AG04449 (cell line): ENCODE measurements at regions not wholly inside any gene's neighbourhood (a gene's known extent, or its start where the extent isn't known, plus 50 kb on each side); places are given as distances from the start of the nearest gene placed in this dataset.

ENCODE experiments used
- CTCF ChIA-PET: fragments of 350-600 bp; formaldehyde crosslinking; extraction: SDS; loops from one replicate; lab custom pipeline; 2021; ENCODE audit warnings: antibody characterized with exemption; lab: Yijun Ruan, JAX
- POLR2A ChIA-PET: fragments of 400-600, 350-600 bp; formaldehyde crosslinking; extraction: SDS; loops from one replicate; lab custom pipeline; 2020; ENCODE audit warnings: antibody characterized with exemption, inconsistent platforms; lab: Yijun Ruan, JAX
- DNase-seq: peaks from one replicate; pipeline ENCODE4 v3.0.0-alpha.2; 2010; ENCODE audit warnings: low read depth, low spot score
- H3K4me3 ChIP-seq: 2 replicates; pipeline ENCODE4 v1.5.1; 2011; ENCODE audit warnings: low read depth, mild to moderate bottlenecking, control low read depth, low read length
- CTCF ChIP-seq: IDR thresholded peaks from one replicate; pipeline ENCODE4 v1.5.1; 2011; ENCODE audit warnings: mild to moderate bottlenecking, moderate library complexity, low read length, control low read depth, inconsistent platforms; ENCODE audit not compliant: insufficient read depth; ENCODE audit errors: missing control alignments

DNA sequence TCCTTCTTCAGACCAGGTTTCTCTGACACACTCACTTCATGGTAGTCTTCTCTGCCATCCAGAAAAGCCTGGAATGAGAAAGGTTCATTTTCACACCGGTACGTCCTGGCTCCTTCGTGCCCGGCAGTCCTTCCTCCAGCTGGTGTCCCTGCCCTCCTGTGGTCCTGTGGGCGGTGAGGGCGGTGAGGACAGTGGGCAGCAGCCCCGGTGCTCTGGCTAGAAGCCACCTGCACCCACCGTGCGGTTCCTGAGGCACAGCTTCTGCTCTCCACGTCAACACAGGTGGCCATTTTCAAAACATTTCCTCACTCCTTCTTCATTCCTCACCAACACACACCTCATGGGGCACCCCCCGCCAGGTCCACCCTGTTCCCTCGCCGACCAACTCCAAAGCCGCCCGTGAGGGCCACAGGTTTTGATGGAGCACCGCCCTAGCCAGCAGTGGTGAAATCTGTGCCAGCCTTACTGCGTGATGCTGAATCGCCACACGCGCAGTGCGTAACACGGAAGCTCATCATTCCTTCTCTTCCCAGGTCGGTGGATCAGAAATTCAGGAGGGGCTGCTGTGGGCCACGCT is 251.4 kb upstream of the RNF32 start:
- TF ChIP-seq CTCF = no peak
- no peak for DNase-seq
- H3K4me3 ChIP-seq = no peak overlapping the region
- CTCF ChIA-PET = no interaction called here
- POLR2A ChIA-PET = interaction anchor here (0.6 kb wide), 1 partner anchor 118 kb away, joined by 3 read pairs; no protein-coding TSS in a partner anchor

- ChIA-PET CTCF (no interaction called here), POLR2A (no interaction called here)
- no peak for DNase-seq
- no peak overlapping the region for H3K4me3 ChIP-seq
- TF ChIP-seq CTCF = no peak
Observed at GRCh38 chr7:156386097-156386496, 254.5 kb upstream of the RNF32 start.

GRCh38 chr7:156384706-156385105 is 255.9 kb upstream of the RNF32 start:
- CTCF ChIA-PET = no interaction called here
- no peak for DNase-seq
- POLR2A ChIA-PET = no interaction called here
- no peak for TF ChIP-seq CTCF
- no peak overlapping the region for H3K4me3 ChIP-seq

- no peak for TF ChIP-seq CTCF
- DNase-seq = no peak
- H3K4me3 ChIP-seq = no peak overlapping the region
- ChIA-PET POLR2A (no interaction called here), CTCF (no interaction called here)
Observed at GRCh38 chr7:156383526-156383925, 257.0 kb upstream of the RNF32 start.

DNA sequence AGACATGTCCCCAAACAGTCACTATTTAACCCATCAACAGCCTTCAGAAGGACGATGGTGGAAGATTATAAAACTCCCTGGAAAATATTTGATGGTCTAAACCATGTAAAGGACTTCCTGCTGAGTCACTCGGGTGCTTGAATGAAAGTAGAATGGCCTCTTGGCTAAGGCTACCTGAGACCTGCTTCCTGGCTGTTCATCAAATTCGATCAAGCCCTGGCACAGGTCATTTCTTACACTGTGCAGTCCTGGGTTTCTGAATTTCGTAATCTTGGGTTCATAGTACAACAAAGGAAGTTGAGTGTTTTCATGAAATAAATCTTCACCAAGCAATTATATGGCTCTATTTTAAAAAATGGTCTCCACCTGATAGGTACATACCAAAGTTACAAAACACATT is 260.3 kb upstream of the RNF32 start:
- ChIA-PET POLR2A (no interaction called here), CTCF (no interaction called here)
- no peak overlapping the region for H3K4me3 ChIP-seq
- TF ChIP-seq CTCF = no peak
- DNase-seq = no peak

DNA sequence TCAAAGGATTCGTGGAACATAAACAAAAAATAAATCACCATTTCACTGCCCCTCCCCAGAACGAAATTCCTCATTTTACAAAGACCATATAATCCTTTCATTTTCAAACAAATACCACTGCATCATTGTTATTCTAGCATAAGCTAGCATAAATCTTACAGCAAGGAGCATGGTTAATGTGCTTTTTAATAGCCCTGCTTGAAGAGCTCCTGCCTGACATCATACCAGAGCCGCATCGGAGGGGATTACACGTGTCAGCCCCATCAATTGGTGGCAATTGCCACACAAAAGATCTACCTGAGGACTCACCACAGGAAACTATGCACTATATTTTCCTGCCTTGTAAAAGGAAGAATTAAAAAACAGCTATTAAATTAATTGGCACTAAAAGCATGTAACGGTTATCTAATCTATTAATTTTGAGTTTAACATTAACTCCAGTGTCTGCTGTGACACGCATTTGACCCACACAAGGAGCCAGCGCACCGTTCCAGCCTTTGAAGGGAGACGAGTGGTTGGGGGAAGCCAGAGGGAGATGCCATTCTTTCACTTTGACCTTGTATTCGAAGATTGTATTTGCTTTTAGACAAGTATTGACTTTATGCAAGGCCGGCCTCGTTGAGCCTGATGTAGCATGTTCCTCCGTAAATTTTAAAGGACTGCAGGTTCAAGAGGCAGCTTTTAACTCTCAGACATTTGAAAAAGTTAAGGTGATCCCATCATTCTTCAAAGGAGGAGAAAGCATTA is 261.1 kb upstream of the RNF32 start:
- CTCF ChIA-PET = no interaction called here
- no peak for DNase-seq
- no peak for TF ChIP-seq CTCF
- H3K4me3 ChIP-seq = no peak overlapping the region
- POLR2A ChIA-PET = no interaction called here
